Osteocyte (in vitro differentiated cells): ENCODE measurements at regions not wholly inside any gene's neighbourhood (a gene's known extent, or its start where the extent isn't known, plus 50 kb on each side); places are given as distances from the start of the nearest gene placed in this dataset.

ENCODE experiments used
- DNase-seq: peaks from one replicate; pipeline ENCODE4 v3.0.0; 2021; ENCODE audit warnings: mixed read lengths; ENCODE audit not compliant: unreplicated experiment; ENCODE audit errors: extremely low spot score
- H3K27ac Mint-ChIP-seq: one replicate; pipeline ENCODE4 v1.8.0; 2021; ENCODE audit warnings: mild to moderate bottlenecking, mixed read lengths; ENCODE audit not compliant: unreplicated experiment
- H3K27me3 Mint-ChIP-seq: one replicate; pipeline ENCODE4 v1.8.0; 2021; ENCODE audit warnings: mixed read lengths; ENCODE audit not compliant: unreplicated experiment
- H3K36me3 Mint-ChIP-seq: one replicate; pipeline ENCODE4 v1.8.0; 2021; ENCODE audit warnings: mixed read lengths; ENCODE audit not compliant: unreplicated experiment
- H3K4me1 Mint-ChIP-seq: one replicate; pipeline ENCODE4 v1.8.0; 2021; ENCODE audit warnings: mixed read lengths; ENCODE audit not compliant: unreplicated experiment
- H3K4me3 Mint-ChIP-seq: one replicate; pipeline ENCODE4 v1.8.0; 2021; ENCODE audit warnings: mild to moderate bottlenecking, moderate library complexity, mixed read lengths; ENCODE audit not compliant: unreplicated experiment
- H3K9me3 Mint-ChIP-seq: one replicate; pipeline ENCODE4 v1.8.0; 2021; ENCODE audit warnings: mixed read lengths; ENCODE audit not compliant: unreplicated experiment
- CTCF ChIP-seq: fragments of 200-600 bp; sonication (generic); IDR thresholded peaks from 2 replicates; pipeline ENCODE4 v1.5.0; 2021; ENCODE audit warnings: antibody characterized with exemption, mild to moderate bottlenecking, moderate library complexity

- Mint-ChIP-seq H3K4me3 (no peak overlapping the region), H3K4me1 (no peaks in the 10 kb centered on the region), H3K27ac (no peak overlapping the region), H3K27me3 (no peaks in the 10 kb centered on the region), H3K36me3 (no peaks in the 10 kb centered on the region), H3K9me3 (peaks cover 4% of the 10 kb centered on the region)
- no peak for TF ChIP-seq CTCF
- DNase-seq, result no peak
These were observed 621.3 kb upstream of the LRATD1 start for GRCh38 chr2:14011190-14011589.

DNA sequence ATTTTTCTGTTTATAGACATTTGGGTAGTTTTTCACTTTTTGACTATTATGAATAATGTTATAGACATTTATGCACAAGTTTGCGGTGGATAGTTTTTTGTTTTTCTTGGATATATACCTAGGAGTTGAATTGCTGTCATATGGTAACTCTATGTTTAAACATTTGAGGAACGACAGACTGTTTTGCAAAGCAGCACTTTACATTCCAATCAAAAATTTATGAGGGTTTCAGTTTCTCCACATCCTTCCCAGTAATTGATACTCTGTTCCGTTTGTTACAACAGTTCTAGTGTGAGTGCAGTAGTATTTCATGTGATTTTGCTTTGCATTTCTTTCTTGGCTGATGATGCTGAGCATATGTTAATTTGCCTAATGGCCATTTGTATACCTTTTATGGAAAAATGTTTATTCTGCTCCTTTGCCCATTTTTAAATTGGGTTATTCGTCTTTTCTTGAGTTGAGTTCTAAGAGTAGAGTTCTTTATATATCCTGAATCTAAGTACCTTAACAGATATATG, 617.3 kb upstream of the LRATD1 start:
- no peak for DNase-seq
- Mint-ChIP-seq H3K36me3 (no peaks in the 10 kb centered on the region), H3K9me3 (no peaks in the 10 kb centered on the region), H3K4me3 (no peak overlapping the region), H3K27me3 (no peaks in the 10 kb centered on the region), H3K27ac (no peak overlapping the region), H3K4me1 (no peaks in the 10 kb centered on the region)
- no peak for TF ChIP-seq CTCF

DNA sequence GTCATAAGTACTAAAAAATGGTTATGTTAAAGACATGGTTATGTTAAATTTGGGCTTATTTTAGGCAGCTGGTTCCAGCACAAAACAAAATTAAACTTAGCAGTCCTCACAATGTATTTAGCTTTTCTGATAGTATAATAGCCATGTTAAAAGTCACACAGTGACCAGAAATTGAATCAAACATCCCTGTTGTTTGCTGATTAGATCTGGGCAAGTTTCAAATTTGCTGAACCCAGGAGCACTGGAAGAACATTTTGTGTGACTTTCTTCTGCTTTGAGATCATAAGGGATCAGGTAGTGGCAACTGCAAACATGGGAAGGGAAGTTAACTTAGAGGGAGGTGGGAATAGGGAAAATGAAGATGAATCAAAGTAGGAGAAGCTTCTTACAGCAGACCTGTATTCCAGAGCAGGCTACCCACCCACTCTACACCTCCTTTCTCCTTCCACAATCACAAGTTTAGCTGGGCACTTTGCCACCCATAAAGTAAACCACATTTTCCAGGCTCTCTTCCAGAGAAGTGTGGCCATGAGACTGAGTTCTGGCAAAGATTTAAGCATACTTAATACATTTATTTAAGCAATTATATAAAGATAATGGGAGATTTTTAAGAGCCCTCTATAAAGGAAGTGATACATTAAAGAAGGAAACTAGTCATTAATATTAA, 616.1 kb upstream of the LRATD1 start:
- H3K4me1 Mint-ChIP-seq, result no peaks in the 10 kb centered on the region
- no peaks in the 10 kb centered on the region for H3K36me3 Mint-ChIP-seq
- no peaks in the 10 kb centered on the region for H3K9me3 Mint-ChIP-seq
- H3K4me3 Mint-ChIP-seq, result no peak overlapping the region
- TF ChIP-seq CTCF, result no peak
- no peaks in the 10 kb centered on the region for H3K27me3 Mint-ChIP-seq
- H3K27ac Mint-ChIP-seq, result no peak overlapping the region
- DNase-seq, result no peak

GRCh38 chr2:14018620-14019019, 613.9 kb upstream of the LRATD1 start:
- H3K4me1 Mint-ChIP-seq, result no peaks in the 10 kb centered on the region
- no peak overlapping the region for H3K27ac Mint-ChIP-seq
- H3K27me3 Mint-ChIP-seq, result no peaks in the 10 kb centered on the region

GRCh38 chr2:14023558-14023957, 609.0 kb upstream of the LRATD1 start:
- no peak overlapping the region for H3K27ac Mint-ChIP-seq
- H3K27me3 Mint-ChIP-seq, result no peaks in the 10 kb centered on the region
- TF ChIP-seq CTCF, result no peak
- H3K36me3 Mint-ChIP-seq, result no peaks in the 10 kb centered on the region
- H3K9me3 Mint-ChIP-seq, result no peaks in the 10 kb centered on the region
- no peak overlapping the region for H3K4me3 Mint-ChIP-seq
- DNase-seq, result no peak
- H3K4me1 Mint-ChIP-seq, result no peaks in the 10 kb centered on the region

More at GRCh38 chr2:14018620-14019019, 613.9 kb upstream of the LRATD1 start:
- no peak for TF ChIP-seq CTCF
- DNase-seq, result no peak
- Mint-ChIP-seq H3K4me3 (no peak overlapping the region), H3K9me3 (no peaks in the 10 kb centered on the region), H3K36me3 (no peaks in the 10 kb centered on the region)
